Cardiac muscle cell (in vitro differentiated cells and primary cell): ENCODE measurements at regions not wholly inside any gene's neighbourhood (a gene's known extent, or its start where the extent isn't known, plus 50 kb on each side); places are given as distances from the start of the nearest gene placed in this dataset.
"Not testable (repeated sequence)": the region's sequence is repeated elsewhere in the genome, so short reads cannot be mapped to it uniquely, and the experiment has no call there.

Source experiments
- DNase-seq, 2 donors: peaks; one replicate each; pipeline versions ENCODE4 v3.0.0 to v3.0.0-alpha.2; 2010 to 2017; ENCODE audit warnings: low read depth in 1 of 2, low spot score in 1 of 2
- H3K27ac ChIP-seq: fragments of 200-600 bp; sonication (generic); 2 replicates; pipeline ENCODE4 v1.5.1; 2016
- H3K27me3 ChIP-seq: fragments of 200-600 bp; sonication (generic); 2 replicates; pipeline ENCODE4 v1.6.0; 2016; ENCODE audit warnings: control low read depth
- H3K36me3 ChIP-seq: fragments of 200-600 bp; sonication (generic); 2 replicates; pipeline ENCODE4 v1.5.1; 2016; ENCODE audit warnings: control low read depth
- H3K4me1 ChIP-seq: fragments of 200-600 bp; sonication (generic); 2 replicates; pipeline ENCODE4 v1.8.1; 2017; ENCODE audit warnings: low read depth, mild to moderate bottlenecking, mixed run types
- H3K4me3 ChIP-seq: fragments of 200-600 bp; sonication (generic); 2 replicates; pipeline ENCODE4 v1.5.1; 2016; ENCODE audit warnings: mild to moderate bottlenecking
- H3K9me3 ChIP-seq: fragments of 200-600 bp; sonication (generic); 2 replicates; pipeline ENCODE4 v1.5.1; 2017; ENCODE audit warnings: low read depth, mild to moderate bottlenecking, control low read depth
- TF ChIP-seq, protein P1 (sequence below): IDR thresholded peaks from 2 replicates; pipeline ENCODE4 v1.5.1; 2012; ENCODE audit warnings: low read depth, mild to moderate bottlenecking, low read length

DNA sequence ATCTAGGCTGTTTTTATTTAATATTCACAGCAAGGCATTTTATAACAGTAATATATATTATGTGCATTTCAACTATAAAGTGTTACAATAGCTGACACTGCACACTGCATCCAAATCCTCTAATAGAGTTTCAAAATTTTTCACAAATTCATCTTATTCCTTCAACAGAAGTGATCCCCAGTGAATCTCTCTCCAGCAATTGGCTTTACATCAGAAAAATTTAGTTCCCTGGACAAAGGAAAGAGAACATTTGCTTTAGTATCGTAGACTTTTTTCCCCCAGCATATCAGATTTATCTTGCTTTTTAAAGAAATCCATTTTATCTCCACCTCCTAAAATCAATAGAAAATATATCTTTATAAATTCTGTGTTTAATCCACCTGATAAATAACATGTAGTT is 868.6 kb downstream of the TBL1XR1 start:
- no peak overlapping the region for H3K27ac ChIP-seq
- H3K9me3 ChIP-seq, result no peaks in the 10 kb centered on the region
- H3K4me1 ChIP-seq, result no peaks in the 10 kb centered on the region
- H3K36me3 ChIP-seq, result no peaks in the 10 kb centered on the region
- H3K4me3 ChIP-seq, result no peak overlapping the region
- H3K27me3 ChIP-seq, result peaks cover 13% of the 10 kb centered on the region
- no peak for DNase-seq
- TF ChIP-seq, protein P1, sequence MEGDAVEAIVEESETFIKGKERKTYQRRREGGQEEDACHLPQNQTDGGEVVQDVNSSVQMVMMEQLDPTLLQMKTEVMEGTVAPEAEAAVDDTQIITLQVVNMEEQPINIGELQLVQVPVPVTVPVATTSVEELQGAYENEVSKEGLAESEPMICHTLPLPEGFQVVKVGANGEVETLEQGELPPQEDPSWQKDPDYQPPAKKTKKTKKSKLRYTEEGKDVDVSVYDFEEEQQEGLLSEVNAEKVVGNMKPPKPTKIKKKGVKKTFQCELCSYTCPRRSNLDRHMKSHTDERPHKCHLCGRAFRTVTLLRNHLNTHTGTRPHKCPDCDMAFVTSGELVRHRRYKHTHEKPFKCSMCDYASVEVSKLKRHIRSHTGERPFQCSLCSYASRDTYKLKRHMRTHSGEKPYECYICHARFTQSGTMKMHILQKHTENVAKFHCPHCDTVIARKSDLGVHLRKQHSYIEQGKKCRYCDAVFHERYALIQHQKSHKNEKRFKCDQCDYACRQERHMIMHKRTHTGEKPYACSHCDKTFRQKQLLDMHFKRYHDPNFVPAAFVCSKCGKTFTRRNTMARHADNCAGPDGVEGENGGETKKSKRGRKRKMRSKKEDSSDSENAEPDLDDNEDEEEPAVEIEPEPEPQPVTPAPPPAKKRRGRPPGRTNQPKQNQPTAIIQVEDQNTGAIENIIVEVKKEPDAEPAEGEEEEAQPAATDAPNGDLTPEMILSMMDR, result no peak

DNA sequence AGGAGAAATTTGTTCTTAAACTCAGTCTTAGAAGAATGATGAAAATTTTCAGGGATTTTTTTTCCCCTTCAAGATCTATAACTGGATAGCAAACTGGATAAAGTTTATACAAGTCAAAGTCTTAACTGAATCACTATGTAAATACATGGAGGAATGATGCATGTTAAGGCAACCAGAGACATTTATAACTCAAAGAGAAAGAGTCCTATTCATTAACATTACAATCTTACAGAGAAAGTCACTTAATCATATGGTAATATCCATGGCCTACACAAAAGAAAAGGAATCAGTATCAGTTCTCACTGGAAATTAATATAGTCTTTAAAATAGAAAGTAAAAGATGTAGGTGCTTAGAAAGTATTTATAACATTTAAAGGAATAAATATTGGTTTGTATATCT is 869.1 kb downstream of the TBL1XR1 start:
- TF ChIP-seq, protein P1, result no peak

DNA sequence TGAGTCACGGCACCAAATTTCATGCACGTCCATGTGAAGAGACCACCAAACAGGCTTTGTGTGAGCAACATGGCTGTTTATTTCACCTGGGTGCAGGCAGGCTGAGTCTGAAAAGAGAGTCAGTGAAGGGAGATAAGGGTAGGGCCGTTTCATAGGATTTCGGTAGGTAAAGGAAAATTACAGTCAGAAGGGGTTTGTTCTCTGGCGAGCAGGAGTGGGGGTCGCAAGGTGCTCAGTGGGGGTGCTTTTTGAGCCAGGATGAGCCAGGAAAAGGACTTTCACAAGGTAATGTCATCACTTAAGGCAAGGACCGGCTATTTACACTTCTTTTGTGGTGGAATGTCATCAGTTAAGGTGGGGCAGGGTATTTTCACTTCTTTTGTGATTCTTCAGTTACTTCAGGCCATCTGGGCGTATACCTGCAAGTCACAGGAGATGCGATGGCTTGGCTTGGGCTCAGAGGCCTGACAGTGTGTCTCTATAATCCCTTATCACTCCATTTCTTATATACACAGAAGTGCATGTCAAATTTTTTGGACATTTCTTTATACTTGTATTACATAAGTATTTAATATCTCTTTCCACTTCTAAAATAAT is 870.3 kb downstream of the TBL1XR1 start:
- DNase-seq, H3K4me3 ChIP-seq, H3K27ac ChIP-seq, H3K4me1 ChIP-seq, H3K36me3 ChIP-seq, H3K9me3 ChIP-seq: not testable (repeated sequence)
- peaks cover 13% of the 10 kb centered on the region for H3K27me3 ChIP-seq

More for the DNA sequence above, 869.1 kb downstream of the TBL1XR1 start:
- H3K27ac ChIP-seq, result no peak overlapping the region
- no peaks in the 10 kb centered on the region for H3K4me1 ChIP-seq
- no peak overlapping the region for H3K4me3 ChIP-seq
- H3K27me3 ChIP-seq, result peaks cover 13% of the 10 kb centered on the region
- H3K36me3 ChIP-seq, result no peaks in the 10 kb centered on the region
- H3K9me3 ChIP-seq, result no peaks in the 10 kb centered on the region
- no peak for DNase-seq

DNA sequence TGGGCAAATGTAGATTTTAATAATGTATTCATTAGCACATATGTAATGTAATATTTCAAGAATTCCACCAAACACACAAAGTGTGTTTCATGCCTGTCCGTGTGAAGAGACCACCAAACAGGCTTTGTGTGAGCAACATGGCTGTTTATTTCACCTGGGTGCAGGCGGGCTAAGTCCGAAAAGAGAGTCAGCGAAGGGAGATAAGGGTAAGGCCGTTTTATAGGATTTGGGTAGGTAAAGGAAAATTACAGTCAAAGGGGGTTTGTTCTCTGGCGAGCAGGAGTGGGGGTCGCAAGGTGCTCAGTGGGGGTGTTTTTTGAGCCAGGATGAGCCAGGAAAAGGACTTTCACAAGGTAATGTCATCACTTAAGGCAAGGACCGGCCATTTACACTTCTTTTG is 875.8 kb downstream of the TBL1XR1 start:
- H3K36me3 ChIP-seq, H3K4me1 ChIP-seq, H3K9me3 ChIP-seq, DNase-seq, H3K4me3 ChIP-seq, H3K27ac ChIP-seq: not testable (repeated sequence)
- peaks cover 13% of the 10 kb centered on the region for H3K27me3 ChIP-seq

DNA sequence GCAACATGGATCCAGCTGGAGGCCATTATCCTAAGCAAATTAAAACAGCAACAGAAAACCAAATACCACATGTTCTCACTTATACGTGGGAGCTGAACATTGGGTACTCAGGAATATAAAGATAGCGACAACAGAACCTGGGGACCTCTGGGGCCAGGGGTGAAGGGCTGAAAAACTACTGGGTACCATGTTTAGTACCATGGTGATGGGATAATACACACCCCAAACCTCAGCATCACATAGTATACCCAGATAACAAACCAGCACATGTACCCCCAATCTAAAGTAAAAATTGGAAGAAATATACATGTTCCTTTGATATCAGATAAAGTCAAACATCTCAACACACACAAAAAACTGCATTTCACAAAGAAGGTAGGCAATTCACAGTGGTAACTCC is 876.2 kb downstream of the TBL1XR1 start:
- H3K9me3 ChIP-seq, result no peaks in the 10 kb centered on the region
- DNase-seq, result no peak
- H3K27me3 ChIP-seq, result peaks cover 9% of the 10 kb centered on the region
- H3K4me1 ChIP-seq, result no peaks in the 10 kb centered on the region
- no peak overlapping the region for H3K4me3 ChIP-seq
- no peaks in the 10 kb centered on the region for H3K36me3 ChIP-seq
- TF ChIP-seq, protein P1, result no peak
- no peak overlapping the region for H3K27ac ChIP-seq

DNA sequence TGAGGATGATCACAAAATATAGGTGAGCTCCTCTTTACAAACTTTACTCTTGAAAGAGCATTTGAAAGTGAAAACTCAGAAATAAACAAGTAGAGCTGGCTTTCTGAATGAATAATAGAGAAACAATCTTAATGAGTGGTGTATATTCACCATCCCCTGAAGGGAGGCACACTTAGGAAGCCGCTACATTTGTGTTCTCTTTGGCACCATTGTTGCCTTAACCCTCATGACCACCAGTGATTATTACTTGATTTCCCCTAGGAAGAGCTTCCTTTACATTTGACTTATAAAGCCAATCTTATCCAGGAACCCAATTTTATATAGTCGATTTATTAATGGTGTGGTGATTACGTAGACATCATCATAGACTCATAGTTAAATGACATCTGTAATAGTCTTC is 883.9 kb downstream of the TBL1XR1 start:
- H3K36me3 ChIP-seq, result no peaks in the 10 kb centered on the region
- H3K9me3 ChIP-seq, result no peaks in the 10 kb centered on the region
- no peaks in the 10 kb centered on the region for H3K27me3 ChIP-seq
- H3K4me1 ChIP-seq, result no peaks in the 10 kb centered on the region
- no peak overlapping the region for H3K4me3 ChIP-seq
- TF ChIP-seq, protein P1, result no peak
- no peak for DNase-seq
- H3K27ac ChIP-seq, result no peak overlapping the region

DNA sequence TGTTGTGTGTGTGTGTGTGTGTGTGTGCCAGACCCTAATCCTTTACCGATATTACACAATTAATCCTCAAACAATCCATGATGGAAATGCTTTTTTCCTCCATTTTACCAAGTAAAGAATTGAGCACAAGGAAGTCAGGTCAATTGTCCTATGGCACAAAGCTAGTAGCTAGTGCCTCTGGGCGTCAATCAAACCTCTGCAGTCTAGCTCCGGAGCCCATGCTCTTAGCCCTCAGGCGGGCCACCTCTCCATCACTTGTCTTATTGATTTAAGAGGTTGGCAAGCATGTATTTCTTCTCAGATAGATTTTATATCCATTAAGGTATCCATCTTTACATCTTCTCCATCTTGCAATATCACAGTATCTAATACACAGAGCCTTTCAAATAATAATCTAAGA is 886.6 kb downstream of the TBL1XR1 start:
- H3K9me3 ChIP-seq, result no peaks in the 10 kb centered on the region
- H3K36me3 ChIP-seq, result no peaks in the 10 kb centered on the region
- no peak for DNase-seq
- no peaks in the 10 kb centered on the region for H3K4me1 ChIP-seq
- TF ChIP-seq, protein P1, result no peak
- H3K4me3 ChIP-seq, result no peak overlapping the region
- no peak overlapping the region for H3K27ac ChIP-seq
- H3K27me3 ChIP-seq, result no peaks in the 10 kb centered on the region
